ENCODE measurements at regions not wholly inside any gene's neighbourhood (a gene's known extent, or its start where the extent isn't known, plus 50 kb on each side); places are given as distances from the start of the nearest gene placed in this dataset.

DNA sequence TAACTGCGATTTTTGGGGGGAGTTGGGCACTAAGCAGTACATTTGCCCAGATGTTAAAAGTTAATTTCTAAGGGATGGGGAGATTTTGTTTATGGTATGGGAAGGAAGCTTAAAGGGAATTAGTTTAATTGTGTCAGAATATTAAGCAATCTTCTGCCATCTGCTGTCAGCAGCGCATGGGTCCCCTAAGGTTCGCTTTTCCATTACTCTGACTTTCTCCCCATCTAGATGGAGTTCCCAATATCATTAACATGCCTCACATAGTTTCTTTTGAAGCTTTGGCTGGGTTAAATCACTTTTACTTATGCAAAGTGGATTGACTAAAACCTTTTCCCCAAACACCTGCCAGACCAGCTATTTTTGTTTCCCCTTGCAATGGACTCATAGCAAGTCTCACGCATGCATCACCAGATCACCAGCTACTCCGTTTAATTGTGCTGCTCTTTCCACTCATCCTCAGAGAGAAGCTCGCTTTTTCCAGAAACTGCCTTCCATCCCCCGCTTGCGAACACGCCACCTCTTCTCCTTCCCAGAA, 172.7 kb downstream of the FAT3 start:
- no peak overlapping the region for H3K4me3 ChIP-seq (ENCODE audit: low read depth, low read length)
- TF ChIP-seq, protein P1, sequence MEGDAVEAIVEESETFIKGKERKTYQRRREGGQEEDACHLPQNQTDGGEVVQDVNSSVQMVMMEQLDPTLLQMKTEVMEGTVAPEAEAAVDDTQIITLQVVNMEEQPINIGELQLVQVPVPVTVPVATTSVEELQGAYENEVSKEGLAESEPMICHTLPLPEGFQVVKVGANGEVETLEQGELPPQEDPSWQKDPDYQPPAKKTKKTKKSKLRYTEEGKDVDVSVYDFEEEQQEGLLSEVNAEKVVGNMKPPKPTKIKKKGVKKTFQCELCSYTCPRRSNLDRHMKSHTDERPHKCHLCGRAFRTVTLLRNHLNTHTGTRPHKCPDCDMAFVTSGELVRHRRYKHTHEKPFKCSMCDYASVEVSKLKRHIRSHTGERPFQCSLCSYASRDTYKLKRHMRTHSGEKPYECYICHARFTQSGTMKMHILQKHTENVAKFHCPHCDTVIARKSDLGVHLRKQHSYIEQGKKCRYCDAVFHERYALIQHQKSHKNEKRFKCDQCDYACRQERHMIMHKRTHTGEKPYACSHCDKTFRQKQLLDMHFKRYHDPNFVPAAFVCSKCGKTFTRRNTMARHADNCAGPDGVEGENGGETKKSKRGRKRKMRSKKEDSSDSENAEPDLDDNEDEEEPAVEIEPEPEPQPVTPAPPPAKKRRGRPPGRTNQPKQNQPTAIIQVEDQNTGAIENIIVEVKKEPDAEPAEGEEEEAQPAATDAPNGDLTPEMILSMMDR (IDR thresholded peaks at IDR 0.05; ENCODE audit: insufficient read depth, low read depth, low read length) = no peak
- DNase-seq (ENCODE audit: low read depth) = no peak

DNA sequence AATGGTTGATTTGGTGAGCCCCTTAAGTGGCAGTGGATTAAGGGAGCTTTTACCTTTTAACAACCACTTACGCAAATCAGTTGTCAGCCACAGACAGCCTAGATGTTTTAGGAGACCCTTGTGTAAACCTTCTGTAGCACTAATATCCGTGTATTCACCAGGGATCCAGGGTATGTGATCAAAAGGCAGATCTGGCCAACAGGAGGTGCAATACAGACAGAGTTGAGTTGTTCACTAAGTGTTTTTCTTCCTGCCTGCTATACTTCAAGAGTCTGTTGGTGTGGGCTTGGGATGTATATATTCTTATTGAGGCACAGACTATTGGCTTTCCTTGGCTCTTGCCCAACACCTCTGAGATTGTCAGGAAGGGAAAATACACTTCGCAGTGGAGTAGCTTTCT, 175.1 kb downstream of the FAT3 start:
- H3K4me3 ChIP-seq (ENCODE audit: low read depth, low read length) = no peak overlapping the region
- no peak for DNase-seq (ENCODE audit: low read depth)
- TF ChIP-seq, protein P1 (IDR thresholded peaks at IDR 0.05; ENCODE audit: insufficient read depth, low read depth, low read length) = no peak

DNA sequence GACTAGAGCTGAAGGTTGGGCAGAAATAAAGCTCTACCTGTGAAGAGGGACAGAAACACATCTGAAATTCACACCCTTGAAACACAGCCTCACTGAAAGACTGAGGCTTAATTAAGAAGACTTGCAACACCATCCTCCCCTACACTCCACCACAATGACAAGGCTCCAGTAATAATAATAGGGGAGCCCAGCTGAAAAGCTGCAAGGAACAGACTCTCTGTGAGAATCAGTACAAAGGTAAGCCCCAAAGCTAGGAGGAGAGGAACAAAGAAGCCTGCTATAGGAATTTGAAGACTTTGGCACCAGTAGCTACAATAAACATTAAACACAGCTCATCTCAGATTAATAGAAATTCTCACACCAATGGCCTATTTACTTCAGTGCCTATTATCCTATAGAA, 176.9 kb downstream of the FAT3 start:
- no peak overlapping the region for H3K4me3 ChIP-seq (ENCODE audit: low read depth, low read length)
- TF ChIP-seq, protein P1 (IDR thresholded peaks at IDR 0.05; ENCODE audit: insufficient read depth, low read depth, low read length) = no peak
- no peak for DNase-seq (ENCODE audit: low read depth)

DNA sequence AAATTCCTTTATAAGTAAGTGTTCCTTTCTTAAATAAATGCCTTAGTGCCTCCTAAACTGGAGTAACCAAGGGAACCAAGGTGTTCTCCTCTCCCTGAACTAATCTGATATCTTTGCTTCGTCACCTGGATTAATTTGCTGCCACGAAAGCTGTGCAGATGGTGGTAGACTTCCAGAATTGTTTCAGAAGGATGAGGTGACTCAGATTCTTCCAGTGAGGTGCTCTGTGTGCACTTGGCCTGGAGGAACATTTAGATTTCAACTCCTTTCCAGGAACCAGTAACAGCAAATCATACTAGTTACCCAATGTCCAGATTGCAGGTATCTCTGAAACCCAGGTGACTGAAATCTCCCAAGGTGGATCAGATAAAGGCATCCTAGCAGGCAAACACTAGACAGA, 181.9 kb downstream of the FAT3 start:
- no peak for DNase-seq (ENCODE audit: low read depth)
- no peak overlapping the region for H3K4me3 ChIP-seq (ENCODE audit: low read depth, low read length)
- TF ChIP-seq, protein P1 (IDR thresholded peaks at IDR 0.05; ENCODE audit: insufficient read depth, low read depth, low read length) = no peak

DNA sequence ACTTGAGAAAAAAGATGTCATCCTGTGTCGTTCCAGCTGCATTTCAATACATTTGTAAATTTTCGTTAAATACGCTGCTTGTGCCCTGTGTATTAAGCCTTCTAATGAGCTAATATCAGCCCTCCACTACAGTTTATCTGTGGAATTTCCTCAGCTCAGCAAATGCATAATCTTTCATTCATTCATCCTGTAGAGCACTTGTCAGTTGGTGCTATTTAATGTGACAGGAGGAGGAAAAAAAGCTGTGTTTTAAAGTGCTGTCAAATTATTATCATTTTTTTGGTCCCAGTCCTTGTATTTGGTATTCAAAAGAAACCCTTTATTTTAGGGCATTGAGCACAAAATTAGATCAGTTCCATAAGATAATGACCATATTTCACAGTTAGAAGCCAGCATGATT, 184.7 kb downstream of the FAT3 start:
- DNase-seq (ENCODE audit: low read depth) = no peak

DNA sequence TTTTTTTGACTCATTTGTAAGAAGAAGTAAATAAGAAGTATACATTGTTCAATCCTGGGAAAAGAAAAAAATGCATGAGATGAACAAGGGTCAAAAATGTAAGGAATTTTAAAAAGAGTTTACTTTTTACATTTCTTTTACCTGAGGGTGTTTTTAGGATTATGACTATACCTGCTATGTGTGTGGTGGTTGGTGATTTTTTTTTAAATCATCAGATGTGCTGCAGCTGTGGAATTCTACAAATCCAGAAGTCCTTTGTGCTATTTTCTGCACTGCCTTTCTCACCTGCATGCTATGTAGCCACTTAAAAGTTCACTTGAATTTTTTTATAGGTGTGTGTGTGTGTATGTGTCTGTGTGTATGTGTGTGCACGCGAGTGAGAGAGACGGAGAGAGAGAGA, 185.3 kb downstream of the FAT3 start:
- TF ChIP-seq, protein P1 (IDR thresholded peaks at IDR 0.05; ENCODE audit: insufficient read depth, low read depth, low read length) = no peak
- no peak overlapping the region for H3K4me3 ChIP-seq (ENCODE audit: low read depth, low read length)
- DNase-seq (ENCODE audit: low read depth) = no peak

More for the DNA sequence above, 184.7 kb downstream of the FAT3 start:
- H3K4me3 ChIP-seq (ENCODE audit: low read depth, low read length) = no peak overlapping the region
- TF ChIP-seq, protein P1 (IDR thresholded peaks at IDR 0.05; ENCODE audit: insufficient read depth, low read depth, low read length) = no peak

DNA sequence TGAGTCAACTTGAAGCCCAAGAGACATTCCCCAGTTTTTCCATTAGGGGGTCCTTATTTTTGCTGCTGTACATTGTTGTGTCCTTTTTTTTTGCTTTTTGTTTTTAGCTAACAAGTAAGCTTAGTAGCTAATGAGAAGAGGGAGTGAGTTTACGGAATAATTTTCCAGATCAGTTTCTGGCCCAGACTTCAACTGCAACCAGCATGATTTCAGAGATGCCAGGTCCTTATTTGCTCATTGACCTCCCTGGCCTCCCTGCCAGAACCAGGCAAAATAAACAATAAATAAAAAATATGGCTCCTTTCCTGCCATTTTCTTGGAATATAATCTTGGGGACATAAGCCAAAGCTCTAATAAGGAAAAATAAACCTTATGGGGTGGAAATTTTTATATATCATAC, 185.9 kb downstream of the FAT3 start:
- no peak for DNase-seq (ENCODE audit: low read depth)
- TF ChIP-seq, protein P1 (IDR thresholded peaks at IDR 0.05; ENCODE audit: insufficient read depth, low read depth, low read length) = no peak
- no peak overlapping the region for H3K4me3 ChIP-seq (ENCODE audit: low read depth, low read length)

All from fibroblast of villous mesenchyme (primary cell).